ENCODE measurements at regions not wholly inside any gene's neighbourhood (a gene's known extent, or its start where the extent isn't known, plus 50 kb on each side); places are given as distances from the start of the nearest gene placed in this dataset.

DNA sequence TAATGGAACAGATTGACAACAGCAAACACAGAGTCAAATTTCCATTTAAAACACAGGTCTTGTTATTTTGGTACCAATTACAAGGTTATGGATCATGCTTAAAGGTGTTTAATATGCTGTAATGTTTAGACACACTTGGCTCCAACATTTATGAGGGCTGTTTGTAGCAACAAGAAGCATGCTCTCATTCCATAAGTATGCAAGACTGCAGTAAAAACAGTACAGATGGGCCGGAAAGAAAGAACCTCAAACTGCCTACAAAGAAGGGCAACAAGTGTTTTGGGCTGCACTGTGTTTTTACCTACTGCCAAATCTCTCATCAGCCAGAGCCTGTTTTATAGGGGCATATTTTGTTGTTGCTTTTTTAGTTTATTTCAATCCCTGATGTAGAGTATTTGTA, 100.5 kb upstream of the HS3ST3A1 start:
- Histone ChIP-seq H3K4me1 (ENCODE audit: control insufficient read depth, insufficient read depth, low read length) (no peaks in the 10 kb centered on the region), H3K27me3 (ENCODE audit: control insufficient read depth, insufficient read depth, low read length) (no peaks in the 10 kb centered on the region), H3K9ac (ENCODE audit: low read depth, low read length) (no peak overlapping the region), H3K4me3 (ENCODE audit: low read depth, low read length) (no peak overlapping the region), H3K9me3 (ENCODE audit: control insufficient read depth, insufficient read depth, low read length) (no peaks in the 10 kb centered on the region), H3K27ac (ENCODE audit: low read depth, low read length) (no peak overlapping the region), H3K36me3 (ENCODE audit: control insufficient read depth, insufficient read depth, low read length) (no peaks in the 10 kb centered on the region)

DNA sequence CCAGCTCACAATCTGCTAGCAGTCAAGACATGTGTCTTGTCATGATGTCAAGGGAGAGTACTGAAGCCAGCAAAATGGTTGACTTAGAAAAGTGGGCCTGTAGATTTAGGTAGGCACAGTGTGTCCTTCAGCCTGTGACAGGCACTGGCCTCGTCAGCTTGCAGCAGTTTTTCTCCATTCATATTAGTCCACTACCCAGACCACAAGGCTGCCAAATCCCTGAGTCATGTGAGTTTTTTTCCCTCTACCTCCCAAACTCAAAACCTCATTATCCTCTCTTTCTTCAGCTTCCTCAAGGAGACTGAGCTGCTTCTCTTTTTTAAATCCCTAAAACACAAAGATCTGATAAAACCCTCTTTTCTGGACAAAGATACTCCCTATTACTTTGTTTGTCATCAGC, 102.6 kb upstream of the HS3ST3A1 start:
- H3K27ac ChIP-seq (ENCODE audit: low read depth, low read length) = no peak overlapping the region
- no peaks in the 10 kb centered on the region for H3K9me3 ChIP-seq (ENCODE audit: control insufficient read depth, insufficient read depth, low read length)
- no peak overlapping the region for H3K4me3 ChIP-seq (ENCODE audit: low read depth, low read length)
- no peak overlapping the region for H3K9ac ChIP-seq (ENCODE audit: low read depth, low read length)
- no peaks in the 10 kb centered on the region for H3K27me3 ChIP-seq (ENCODE audit: control insufficient read depth, insufficient read depth, low read length)
- no peaks in the 10 kb centered on the region for H3K4me1 ChIP-seq (ENCODE audit: control insufficient read depth, insufficient read depth, low read length)
- no peaks in the 10 kb centered on the region for H3K36me3 ChIP-seq (ENCODE audit: control insufficient read depth, insufficient read depth, low read length)

DNA sequence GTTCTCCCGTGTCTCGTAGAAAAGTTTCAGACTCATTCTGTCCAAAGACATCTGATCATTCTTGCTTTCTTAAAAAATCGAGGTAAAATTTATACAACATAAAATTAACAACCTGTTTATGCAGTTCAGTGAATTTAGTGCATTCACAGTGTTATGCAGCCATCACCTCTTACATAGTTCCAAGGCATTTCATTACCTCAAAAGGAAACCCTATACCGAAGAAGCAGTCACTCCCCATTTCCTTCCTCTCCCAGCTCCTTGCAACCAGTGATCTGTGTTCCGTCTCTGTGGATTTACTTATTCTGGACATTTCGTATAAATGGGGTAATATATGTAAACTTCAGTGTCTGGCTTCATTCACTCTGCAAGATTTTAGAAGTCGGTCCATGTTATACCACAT, 103.5 kb upstream of the HS3ST3A1 start:
- Histone ChIP-seq H3K27ac (ENCODE audit: low read depth, low read length) (no peak overlapping the region), H3K4me3 (ENCODE audit: low read depth, low read length) (no peak overlapping the region), H3K4me1 (ENCODE audit: control insufficient read depth, insufficient read depth, low read length) (no peaks in the 10 kb centered on the region), H3K27me3 (ENCODE audit: control insufficient read depth, insufficient read depth, low read length) (no peaks in the 10 kb centered on the region), H3K36me3 (ENCODE audit: control insufficient read depth, insufficient read depth, low read length) (no peaks in the 10 kb centered on the region), H3K9me3 (ENCODE audit: control insufficient read depth, insufficient read depth, low read length) (no peaks in the 10 kb centered on the region), H3K9ac (ENCODE audit: low read depth, low read length) (no peak overlapping the region)

DNA sequence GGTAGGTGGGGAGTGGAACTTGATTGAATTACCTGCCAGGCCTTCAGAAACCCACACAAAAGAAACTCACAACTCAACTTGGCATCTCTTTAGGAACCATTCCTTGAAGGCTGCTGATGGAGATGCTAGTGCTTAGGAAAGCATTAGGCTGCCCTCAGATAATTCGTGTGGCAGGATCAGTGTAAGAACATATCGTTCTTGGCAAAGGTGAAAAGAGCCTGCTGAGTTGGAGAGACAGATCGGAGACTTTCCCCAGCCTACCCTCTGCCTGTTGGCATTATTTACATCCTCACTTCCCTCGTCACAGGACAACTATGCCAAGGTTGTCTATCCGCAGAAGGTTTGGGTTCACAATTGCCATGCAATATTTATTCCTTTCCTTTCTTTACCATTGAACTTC, 120.0 kb upstream of the HS3ST3A1 start:
- Histone ChIP-seq H3K9me3 (ENCODE audit: control insufficient read depth, insufficient read depth, low read length) (no peaks in the 10 kb centered on the region), H3K4me1 (ENCODE audit: control insufficient read depth, insufficient read depth, low read length) (no peaks in the 10 kb centered on the region), H3K9ac (ENCODE audit: low read depth, low read length) (no peak overlapping the region), H3K36me3 (ENCODE audit: control insufficient read depth, insufficient read depth, low read length) (no peaks in the 10 kb centered on the region), H3K27ac (ENCODE audit: low read depth, low read length) (no peak overlapping the region), H3K4me3 (ENCODE audit: low read depth, low read length) (no peak overlapping the region), H3K27me3 (ENCODE audit: control insufficient read depth, insufficient read depth, low read length) (no peaks in the 10 kb centered on the region)

DNA sequence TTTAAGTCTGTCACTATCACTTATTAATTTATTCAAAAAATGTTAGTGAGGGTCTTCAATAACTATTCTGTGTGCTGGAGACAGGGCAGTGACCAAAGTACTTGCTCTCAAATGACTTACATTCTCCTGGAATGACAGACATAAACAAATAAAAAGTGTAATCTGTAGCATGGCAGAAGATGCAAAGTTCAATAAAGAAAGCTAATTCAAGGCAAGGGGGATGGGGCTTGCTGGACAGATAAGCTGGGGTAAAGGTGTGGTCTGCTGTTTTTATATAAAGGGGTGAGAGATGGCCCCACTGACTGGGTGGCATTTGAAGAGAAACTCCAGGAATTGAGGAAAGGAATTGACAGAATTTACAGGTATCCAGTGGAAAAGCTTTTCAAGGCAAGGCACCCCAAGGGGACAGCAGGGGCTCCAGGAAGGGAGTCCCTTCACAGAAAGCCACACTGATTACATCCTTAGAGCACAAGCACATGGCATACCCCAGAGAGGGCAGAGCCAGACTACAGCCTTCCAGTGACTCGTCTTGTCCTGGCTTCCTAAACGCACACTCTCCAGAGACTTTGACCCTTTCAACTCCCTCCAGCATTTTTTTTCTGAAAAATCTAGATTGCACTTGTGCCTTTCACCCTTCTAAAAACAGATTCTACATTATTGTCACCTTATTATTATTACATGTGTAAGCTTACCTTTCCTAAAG, 123.7 kb upstream of the HS3ST3A1 start:
- no peak overlapping the region for H3K9ac ChIP-seq (ENCODE audit: low read depth, low read length)
- no peak overlapping the region for H3K4me3 ChIP-seq (ENCODE audit: low read depth, low read length)
- H3K36me3 ChIP-seq (ENCODE audit: control insufficient read depth, insufficient read depth, low read length) = no peaks in the 10 kb centered on the region
- H3K27me3 ChIP-seq (ENCODE audit: control insufficient read depth, insufficient read depth, low read length) = no peaks in the 10 kb centered on the region
- H3K4me1 ChIP-seq (ENCODE audit: control insufficient read depth, insufficient read depth, low read length) = no peaks in the 10 kb centered on the region
- H3K27ac ChIP-seq (ENCODE audit: low read depth, low read length) = no peak overlapping the region
- no peaks in the 10 kb centered on the region for H3K9me3 ChIP-seq (ENCODE audit: control insufficient read depth, insufficient read depth, low read length)

DNA sequence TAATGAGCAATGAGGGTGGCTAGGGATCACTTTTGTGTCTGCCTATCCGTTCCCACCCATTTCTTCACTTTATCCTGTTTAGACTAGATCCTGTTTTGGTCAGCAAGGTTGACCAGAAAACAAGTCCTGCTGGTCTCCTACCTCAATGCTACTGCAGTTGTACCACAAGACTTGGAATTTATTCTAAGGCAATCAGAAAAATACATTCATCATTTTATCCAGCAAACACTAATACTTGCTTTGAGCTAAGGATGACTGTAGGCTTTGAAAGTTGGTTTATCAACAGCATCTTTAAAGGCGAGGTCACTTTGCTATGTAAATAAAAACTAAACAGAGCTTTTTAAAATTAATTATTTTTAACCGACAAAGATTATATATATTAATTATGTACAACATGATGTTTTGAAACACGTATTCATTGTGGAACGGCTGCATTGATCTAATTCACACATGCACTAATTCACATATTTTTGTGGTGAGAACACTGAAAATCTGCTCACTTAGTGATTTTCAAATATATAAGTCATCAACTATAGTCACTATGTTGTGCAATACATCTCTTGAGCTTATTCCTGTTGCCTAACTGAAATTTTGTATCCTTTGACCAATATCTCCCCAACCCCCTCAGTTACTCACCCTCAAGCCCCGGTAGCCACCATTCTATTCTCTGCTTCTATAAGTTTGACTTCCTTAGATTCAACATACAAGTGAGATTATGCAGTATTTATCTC, 125.9 kb upstream of the HS3ST3A1 start:
- Histone ChIP-seq H3K4me3 (ENCODE audit: low read depth, low read length) (no peak overlapping the region), H3K9me3 (ENCODE audit: control insufficient read depth, insufficient read depth, low read length) (no peaks in the 10 kb centered on the region), H3K27me3 (ENCODE audit: control insufficient read depth, insufficient read depth, low read length) (no peaks in the 10 kb centered on the region), H3K27ac (ENCODE audit: low read depth, low read length) (no peak overlapping the region), H3K9ac (ENCODE audit: low read depth, low read length) (no peak overlapping the region), H3K36me3 (ENCODE audit: control insufficient read depth, insufficient read depth, low read length) (no peaks in the 10 kb centered on the region), H3K4me1 (ENCODE audit: control insufficient read depth, insufficient read depth, low read length) (no peaks in the 10 kb centered on the region)

DNA sequence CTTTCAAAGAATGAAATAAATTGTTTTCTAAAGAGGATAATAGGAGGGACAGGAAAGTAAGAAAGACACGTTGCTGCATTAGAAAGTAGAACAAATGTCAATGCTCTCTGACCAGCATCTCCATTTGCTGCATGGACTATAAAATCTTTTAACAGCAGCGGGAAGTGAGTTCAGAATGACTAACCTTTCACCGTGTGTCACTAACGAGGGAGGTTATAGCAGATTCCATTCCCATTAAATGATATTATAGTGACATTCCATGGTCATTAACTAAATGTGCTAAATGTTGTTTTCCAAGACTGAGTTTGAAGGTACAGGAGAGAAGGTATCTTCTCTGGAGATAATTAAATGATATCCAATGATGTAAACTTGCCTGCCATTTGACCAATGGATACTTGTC, 127.1 kb upstream of the HS3ST3A1 start:
- Histone ChIP-seq H3K9me3 (ENCODE audit: control insufficient read depth, insufficient read depth, low read length) (peaks cover 4% of the 10 kb centered on the region), H3K36me3 (ENCODE audit: control insufficient read depth, insufficient read depth, low read length) (no peaks in the 10 kb centered on the region), H3K4me3 (ENCODE audit: low read depth, low read length) (no peak overlapping the region), H3K4me1 (ENCODE audit: control insufficient read depth, insufficient read depth, low read length) (no peaks in the 10 kb centered on the region), H3K27ac (ENCODE audit: low read depth, low read length) (no peak overlapping the region), H3K9ac (ENCODE audit: low read depth, low read length) (no peak overlapping the region), H3K27me3 (ENCODE audit: control insufficient read depth, insufficient read depth, low read length) (no peaks in the 10 kb centered on the region)

DNA sequence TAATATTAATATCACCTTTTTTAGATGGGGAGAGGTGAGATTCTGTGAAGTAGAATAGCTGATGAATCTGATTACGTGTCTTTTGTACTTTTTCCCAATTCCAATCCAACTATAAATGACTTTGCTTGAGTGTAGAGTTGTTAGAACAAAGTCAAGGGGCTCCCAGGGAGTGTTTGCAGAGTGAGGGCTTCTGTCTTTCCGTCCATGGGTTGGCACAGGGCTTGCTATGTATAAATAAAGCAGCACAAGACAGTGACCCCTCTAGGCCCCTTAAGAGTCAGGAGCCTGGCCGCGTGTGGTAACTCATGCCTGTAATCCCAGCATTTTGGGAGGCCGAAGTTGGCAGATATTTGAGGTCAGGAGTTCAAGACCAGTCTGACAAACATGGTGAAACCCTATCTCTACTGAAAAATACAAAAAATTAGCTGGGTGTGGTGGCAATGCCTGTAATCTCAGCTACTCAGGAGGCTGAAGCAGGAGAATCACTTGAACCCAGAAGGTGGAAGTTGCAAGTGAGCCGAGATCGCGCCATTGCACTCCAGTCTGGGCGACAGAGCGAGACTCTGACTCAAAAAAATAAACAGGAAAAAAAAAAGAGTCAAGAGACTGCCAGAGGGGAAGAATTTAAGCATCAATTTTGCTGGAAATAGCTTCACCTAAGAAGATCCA, 127.9 kb upstream of the HS3ST3A1 start:
- H3K27me3 ChIP-seq (ENCODE audit: control insufficient read depth, insufficient read depth, low read length) = no peaks in the 10 kb centered on the region
- no peak overlapping the region for H3K4me3 ChIP-seq (ENCODE audit: low read depth, low read length)
- H3K9ac ChIP-seq (ENCODE audit: low read depth, low read length) = no peak overlapping the region
- no peak overlapping the region for H3K27ac ChIP-seq (ENCODE audit: low read depth, low read length)
- H3K36me3 ChIP-seq (ENCODE audit: control insufficient read depth, insufficient read depth, low read length) = no peaks in the 10 kb centered on the region
- H3K9me3 ChIP-seq (ENCODE audit: control insufficient read depth, insufficient read depth, low read length) = peaks cover 6% of the 10 kb centered on the region
- no peaks in the 10 kb centered on the region for H3K4me1 ChIP-seq (ENCODE audit: control insufficient read depth, insufficient read depth, low read length)

DNA sequence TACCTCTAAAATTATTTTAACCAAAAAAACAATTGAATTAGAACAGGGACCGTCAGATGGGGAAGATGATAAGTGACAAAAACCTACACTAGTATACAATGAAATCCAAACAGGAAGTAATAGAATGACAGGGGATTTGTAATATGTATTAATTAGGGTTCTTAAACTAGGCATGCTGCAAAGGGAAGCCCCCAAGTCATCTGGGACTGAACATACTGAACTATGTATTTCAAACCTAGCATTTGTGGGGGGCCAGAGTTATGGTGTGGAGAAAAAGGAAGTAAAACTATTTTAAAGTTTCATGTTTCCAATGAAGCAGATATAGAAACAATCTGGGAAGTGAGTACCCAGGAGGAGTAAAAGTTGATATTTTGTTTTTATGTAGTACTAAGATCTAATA, 133.2 kb upstream of the HS3ST3A1 start:
- Histone ChIP-seq H3K36me3 (ENCODE audit: control insufficient read depth, insufficient read depth, low read length) (no peaks in the 10 kb centered on the region), H3K9me3 (ENCODE audit: control insufficient read depth, insufficient read depth, low read length) (peaks cover 6% of the 10 kb centered on the region), H3K9ac (ENCODE audit: low read depth, low read length) (no peak overlapping the region), H3K27me3 (ENCODE audit: control insufficient read depth, insufficient read depth, low read length) (no peaks in the 10 kb centered on the region), H3K4me3 (ENCODE audit: low read depth, low read length) (no peak overlapping the region), H3K27ac (ENCODE audit: low read depth, low read length) (no peak overlapping the region), H3K4me1 (ENCODE audit: control insufficient read depth, insufficient read depth, low read length) (no peaks in the 10 kb centered on the region)

DNA sequence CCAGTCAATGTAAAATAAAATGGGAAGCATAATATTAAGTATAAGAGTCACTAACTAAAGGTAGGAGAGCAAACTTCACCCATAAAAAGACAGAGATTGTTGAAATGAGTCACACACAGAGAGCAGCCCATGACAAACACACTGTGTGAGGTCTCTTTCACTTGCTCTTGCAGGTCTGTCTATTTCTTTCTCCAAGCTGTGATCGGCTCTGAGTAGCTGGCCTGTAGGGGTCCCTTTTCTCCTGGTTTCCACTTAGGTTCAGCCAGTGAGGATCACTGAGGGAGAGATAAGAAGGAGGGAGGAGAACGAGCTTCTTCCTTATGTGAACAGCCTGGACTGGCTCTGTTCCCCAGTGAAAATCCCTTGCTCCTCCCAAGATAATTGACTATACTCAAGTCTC, 133.7 kb upstream of the HS3ST3A1 start:
- H3K36me3 ChIP-seq (ENCODE audit: control insufficient read depth, insufficient read depth, low read length) = no peaks in the 10 kb centered on the region
- no peak overlapping the region for H3K4me3 ChIP-seq (ENCODE audit: low read depth, low read length)
- no peak overlapping the region for H3K27ac ChIP-seq (ENCODE audit: low read depth, low read length)
- H3K9me3 ChIP-seq (ENCODE audit: control insufficient read depth, insufficient read depth, low read length) = peaks cover 6% of the 10 kb centered on the region
- H3K9ac ChIP-seq (ENCODE audit: low read depth, low read length) = no peak overlapping the region
- H3K27me3 ChIP-seq (ENCODE audit: control insufficient read depth, insufficient read depth, low read length) = no peaks in the 10 kb centered on the region
- no peaks in the 10 kb centered on the region for H3K4me1 ChIP-seq (ENCODE audit: control insufficient read depth, insufficient read depth, low read length)

DNA sequence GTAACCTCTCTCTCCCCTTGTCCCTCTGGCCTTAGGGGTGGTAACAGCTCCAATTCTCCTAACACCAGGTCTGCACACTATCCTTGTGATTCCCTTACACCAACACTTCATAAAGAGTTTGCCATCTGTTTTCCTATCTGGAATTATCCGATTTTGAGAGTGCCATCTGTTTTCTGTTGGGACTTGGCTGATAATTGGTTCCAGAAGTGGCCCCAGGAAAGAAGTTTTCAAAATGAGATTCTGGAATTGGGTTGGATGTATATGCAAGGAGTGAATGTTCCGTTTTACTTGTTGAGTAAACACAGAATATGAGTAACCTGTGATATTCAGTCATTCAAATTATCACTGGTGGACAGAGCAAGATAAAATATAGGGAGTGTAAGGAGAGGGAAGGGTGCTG, 134.1 kb upstream of the HS3ST3A1 start:
- no peaks in the 10 kb centered on the region for H3K27me3 ChIP-seq (ENCODE audit: control insufficient read depth, insufficient read depth, low read length)
- no peak overlapping the region for H3K9ac ChIP-seq (ENCODE audit: low read depth, low read length)

More for the DNA sequence above, 134.1 kb upstream of the HS3ST3A1 start:
- Histone ChIP-seq H3K27ac (ENCODE audit: low read depth, low read length) (no peak overlapping the region), H3K4me3 (ENCODE audit: low read depth, low read length) (no peak overlapping the region), H3K9me3 (ENCODE audit: control insufficient read depth, insufficient read depth, low read length) (peaks cover 6% of the 10 kb centered on the region), H3K36me3 (ENCODE audit: control insufficient read depth, insufficient read depth, low read length) (no peaks in the 10 kb centered on the region), H3K4me1 (ENCODE audit: control insufficient read depth, insufficient read depth, low read length) (no peaks in the 10 kb centered on the region)
